Osteocyte (in vitro differentiated cells): ENCODE measurements at regions not wholly inside any gene's neighbourhood (a gene's known extent, or its start where the extent isn't known, plus 50 kb on each side); places are given as distances from the start of the nearest gene placed in this dataset.

Source experiments
- DNase-seq: peaks from one replicate; pipeline ENCODE4 v3.0.0; 2021; ENCODE audit warnings: mixed read lengths; ENCODE audit not compliant: unreplicated experiment; ENCODE audit errors: extremely low spot score
- H3K27ac Mint-ChIP-seq: one replicate; pipeline ENCODE4 v1.8.0; 2021; ENCODE audit warnings: mild to moderate bottlenecking, mixed read lengths; ENCODE audit not compliant: unreplicated experiment
- H3K27me3 Mint-ChIP-seq: one replicate; pipeline ENCODE4 v1.8.0; 2021; ENCODE audit warnings: mixed read lengths; ENCODE audit not compliant: unreplicated experiment
- H3K36me3 Mint-ChIP-seq: one replicate; pipeline ENCODE4 v1.8.0; 2021; ENCODE audit warnings: mixed read lengths; ENCODE audit not compliant: unreplicated experiment
- H3K4me1 Mint-ChIP-seq: one replicate; pipeline ENCODE4 v1.8.0; 2021; ENCODE audit warnings: mixed read lengths; ENCODE audit not compliant: unreplicated experiment
- H3K4me3 Mint-ChIP-seq: one replicate; pipeline ENCODE4 v1.8.0; 2021; ENCODE audit warnings: mild to moderate bottlenecking, moderate library complexity, mixed read lengths; ENCODE audit not compliant: unreplicated experiment
- H3K9me3 Mint-ChIP-seq: one replicate; pipeline ENCODE4 v1.8.0; 2021; ENCODE audit warnings: mixed read lengths; ENCODE audit not compliant: unreplicated experiment
- CTCF ChIP-seq: fragments of 200-600 bp; sonication (generic); IDR thresholded peaks from 2 replicates; pipeline ENCODE4 v1.5.0; 2021; ENCODE audit warnings: antibody characterized with exemption, mild to moderate bottlenecking, moderate library complexity

- no peaks in the 10 kb centered on the region for H3K36me3 Mint-ChIP-seq
- H3K27me3 Mint-ChIP-seq, result no peaks in the 10 kb centered on the region
- H3K27ac Mint-ChIP-seq, result no peak overlapping the region
- no peak for TF ChIP-seq CTCF
- no peak for DNase-seq
- peaks cover 17% of the 10 kb centered on the region for H3K9me3 Mint-ChIP-seq
- peaks cover 21% of the 10 kb centered on the region for H3K4me1 Mint-ChIP-seq
- no peak overlapping the region for H3K4me3 Mint-ChIP-seq
Measured at GRCh38 chr7:113175525-113176104, 57.3 kb upstream of the SMIM30 start.

GRCh38 chr7:113172726-113173125 is 54.4 kb upstream of the SMIM30 start:
- Mint-ChIP-seq H3K27me3 (peaks cover 2% of the 10 kb centered on the region), H3K27ac (no peak overlapping the region), H3K4me1 (peaks cover 9% of the 10 kb centered on the region), H3K9me3 (peaks cover 17% of the 10 kb centered on the region), H3K4me3 (no peak overlapping the region), H3K36me3 (no peaks in the 10 kb centered on the region)
- DNase-seq, result no peak
- TF ChIP-seq CTCF, result no peak

DNA sequence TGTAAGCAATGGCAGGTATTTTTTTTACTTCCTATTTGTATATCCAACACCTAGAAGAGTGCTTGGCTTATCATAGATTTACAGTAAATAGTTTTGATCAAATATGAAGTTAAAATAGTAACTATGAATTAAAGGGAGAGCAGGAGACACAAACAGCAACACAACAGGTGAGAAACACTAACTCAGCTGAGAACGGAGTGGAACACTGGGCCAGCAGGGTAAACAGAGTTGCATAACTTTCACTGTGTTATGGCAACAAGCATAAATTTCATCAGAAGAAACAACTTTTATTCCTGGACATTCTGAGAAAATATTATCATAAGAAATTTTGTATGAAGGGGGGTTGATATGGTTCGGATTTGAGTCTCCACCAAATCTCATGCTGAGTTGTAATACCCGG is 52.2 kb upstream of the SMIM30 start:
- peaks cover 9% of the 10 kb centered on the region for H3K4me1 Mint-ChIP-seq
- no peaks in the 10 kb centered on the region for H3K36me3 Mint-ChIP-seq
- peaks cover 8% of the 10 kb centered on the region for H3K9me3 Mint-ChIP-seq
- H3K4me3 Mint-ChIP-seq, result no peak overlapping the region
- no peak overlapping the region for H3K27ac Mint-ChIP-seq
- no peak for TF ChIP-seq CTCF
- peaks cover 3% of the 10 kb centered on the region for H3K27me3 Mint-ChIP-seq
- DNase-seq, result no peak
